Right atrium auricular region (tissue), 2 donors: ENCODE measurements at regions not wholly inside any gene's neighbourhood (a gene's known extent, or its start where the extent isn't known, plus 50 kb on each side); places are given as distances from the start of the nearest gene placed in this dataset.

Experiments used
- DNase-seq: peaks from one replicate; pipeline ENCODE4 v3.0.0-alpha.2; 2019; ENCODE audit warnings: low spot score
- H3K27ac ChIP-seq, 2 donors: fragments of 200-600 bp; sonication (generic); 1 replicate in 1 of 2; 2 replicates in 1 of 2; pipeline ENCODE4 v1.5.1; 2016 to 2019
- H3K27me3 ChIP-seq, 2 donors: fragments of 200-600 bp; sonication (generic); one replicate each; pipeline versions ENCODE4 v1.5.1 to v1.6.0; 2017 to 2019
- H3K36me3 ChIP-seq: fragments of 200-600 bp; sonication (generic); one replicate; pipeline ENCODE4 v1.5.1; 2016
- H3K4me1 ChIP-seq, 2 donors: fragments of 200-600 bp; sonication (generic); one replicate each; pipeline versions ENCODE4 v1.5.1 to v1.6.0; 2017 to 2019
- H3K4me3 ChIP-seq, 2 donors: fragments of 200-600 bp; sonication (generic); 1 replicate in 1 of 2; 2 replicates in 1 of 2; pipeline ENCODE4 v1.5.1; 2017 to 2019; ENCODE audit warnings: mild to moderate bottlenecking in 1 of 2, moderate library complexity in 1 of 2
- H3K9me3 ChIP-seq, 2 donors: fragments of 200-600 bp; sonication (generic); one replicate each; pipeline ENCODE4 v1.5.1; 2019
- CTCF ChIP-seq, 2 donors: fragments of 200-600 bp; sonication (generic); IDR thresholded peaks; one replicate each; pipeline ENCODE4 v1.5.1; 2019; ENCODE audit warnings: antibody characterized with exemption in 2 of 2

DNA sequence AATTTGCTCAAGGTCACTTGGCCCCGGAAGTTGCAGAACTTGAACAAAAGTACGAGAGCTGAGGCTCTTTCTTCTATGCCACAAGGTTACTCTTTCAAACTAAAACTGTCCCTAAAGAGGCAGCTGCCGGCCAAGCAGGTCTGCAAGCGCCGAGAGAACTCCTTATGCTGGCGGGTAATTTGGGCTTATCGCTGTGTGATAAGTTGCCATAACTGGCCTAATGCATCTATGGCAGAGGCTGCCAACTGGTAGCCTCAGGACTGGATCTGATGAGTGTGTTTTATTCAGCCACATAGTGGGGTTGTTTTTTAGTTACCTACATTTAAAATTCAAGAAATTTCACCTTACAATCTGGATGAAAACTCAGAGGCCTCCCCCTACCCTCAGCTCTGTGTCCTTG lies 68.1 kb upstream of the SPOCK1 start:
- Histone ChIP-seq H3K4me3 (no peak overlapping the region), H3K27ac (peak overlapping the region in 1 of 2 donors; percentile 11), H3K27me3 (no peaks in the 10 kb centered on the region), H3K4me1 (peaks cover 0 to 46% of the 10 kb centered on the region in 2 donors), H3K36me3 (no peaks in the 10 kb centered on the region), H3K9me3 (no peaks in the 10 kb centered on the region)
- no peak for DNase-seq
- TF ChIP-seq CTCF (IDR thresholded peaks at IDR 0.05) = no peak

- Histone ChIP-seq H3K27ac (peak overlapping the region in 1 of 2 donors; percentile 11), H3K27me3 (no peaks in the 10 kb centered on the region), H3K4me3 (no peak overlapping the region), H3K36me3 (no peaks in the 10 kb centered on the region), H3K4me1 (peaks cover 0 to 46% of the 10 kb centered on the region in 2 donors), H3K9me3 (no peaks in the 10 kb centered on the region)
- DNase-seq = no peak
- no peak for TF ChIP-seq CTCF (IDR thresholded peaks at IDR 0.05)
Measured at GRCh38 chr5:137566780-137567179, 67.7 kb upstream of the SPOCK1 start.

DNA sequence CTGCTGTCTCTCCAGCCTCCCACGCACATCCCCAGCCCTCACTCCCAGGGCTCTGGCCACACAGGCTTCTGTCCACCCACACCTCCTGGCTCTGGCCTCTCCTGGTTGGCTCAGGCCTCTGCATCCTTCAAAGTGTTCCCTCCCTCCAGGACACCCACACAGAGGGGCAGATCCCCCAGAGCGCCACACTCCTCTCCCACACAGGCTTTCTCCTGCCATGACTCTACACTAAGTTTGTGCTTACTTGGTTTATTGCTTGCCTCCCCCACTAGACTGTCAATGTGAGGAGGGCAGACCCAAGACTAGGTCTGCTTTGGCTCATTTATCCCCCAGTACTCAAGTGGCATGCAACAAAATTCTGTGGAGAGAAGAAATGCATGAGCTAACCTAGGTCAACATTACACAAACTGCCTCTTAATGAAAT lies 67.0 kb upstream of the SPOCK1 start:
- Histone ChIP-seq H3K9me3 (no peaks in the 10 kb centered on the region), H3K4me1 (peaks cover 0 to 46% of the 10 kb centered on the region in 2 donors), H3K27me3 (no peaks in the 10 kb centered on the region), H3K36me3 (no peaks in the 10 kb centered on the region), H3K4me3 (no peak overlapping the region), H3K27ac (no peak overlapping the region)
- TF ChIP-seq CTCF (IDR thresholded peaks at IDR 0.05) = no peak
- DNase-seq = no peak

DNA sequence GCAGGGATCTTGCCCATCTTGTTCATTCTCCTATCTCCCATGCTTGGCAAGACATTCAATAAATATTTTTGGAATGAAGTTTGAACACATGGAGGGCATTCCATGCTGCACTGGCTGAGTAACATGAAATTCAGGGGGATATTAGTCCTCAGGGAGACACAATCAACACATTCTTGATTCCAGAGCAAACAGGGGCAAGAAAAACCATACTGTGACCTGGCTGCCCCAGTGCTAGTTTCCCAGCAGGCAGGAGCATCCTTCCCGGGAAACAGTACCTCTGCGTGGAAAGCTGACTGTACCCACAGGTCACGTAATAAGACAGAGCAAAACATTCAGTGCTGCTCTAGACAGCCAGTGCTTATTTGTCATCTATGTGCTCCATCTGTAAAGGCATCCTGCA lies 66.3 kb upstream of the SPOCK1 start:
- Histone ChIP-seq H3K27me3 (no peaks in the 10 kb centered on the region), H3K9me3 (no peaks in the 10 kb centered on the region), H3K4me3 (no peak overlapping the region), H3K36me3 (no peaks in the 10 kb centered on the region), H3K27ac (no peak overlapping the region), H3K4me1 (peaks cover 0 to 46% of the 10 kb centered on the region in 2 donors)
- DNase-seq = no peak
- TF ChIP-seq CTCF (IDR thresholded peaks at IDR 0.05) = no peak

GRCh38 chr5:137564398-137564961 lies 65.4 kb upstream of the SPOCK1 start:
- no peak for DNase-seq
- no peak for TF ChIP-seq CTCF (IDR thresholded peaks at IDR 0.05)

More at GRCh38 chr5:137564398-137564961, 65.4 kb upstream of the SPOCK1 start:
- H3K27me3 ChIP-seq = no peaks in the 10 kb centered on the region
- H3K4me1 ChIP-seq = peaks cover 0 to 46% of the 10 kb centered on the region in 2 donors
- no peak overlapping the region for H3K4me3 ChIP-seq
- peak overlapping the region in 1 of 2 donors; percentile 15 for H3K27ac ChIP-seq
- H3K36me3 ChIP-seq = no peaks in the 10 kb centered on the region
- H3K9me3 ChIP-seq = no peaks in the 10 kb centered on the region
